GM21390 (cell line): ENCODE measurements at regions not wholly inside any gene's neighbourhood (a gene's known extent, or its start where the extent isn't known, plus 50 kb on each side); places are given as distances from the start of the nearest gene placed in this dataset.

Experiments
- ATAC-seq: cut with Tn5 transposase; IDR thresholded peaks from one replicate; pipeline ENCODE4 v1.9.1; 2021; ENCODE audit not compliant: unreplicated experiment

GRCh38 chr3:148600440-148600839 is 97.3 kb upstream of the AGTR1 start:
- no peak for ATAC-seq

- no peak for ATAC-seq
These were observed 96.6 kb upstream of the AGTR1 start for GRCh38 chr3:148600902-148601765.

GRCh38 chr3:148601766-148602685 is 95.7 kb upstream of the AGTR1 start:
- no peak for ATAC-seq

GRCh38 chr3:148604270-148605085 is 93.2 kb upstream of the AGTR1 start:
- ATAC-seq, result no peak

GRCh38 chr3:148605521-148605920 is 92.2 kb upstream of the AGTR1 start:
- ATAC-seq, result no peak

- ATAC-seq, result no peak
These were observed 90.7 kb upstream of the AGTR1 start for GRCh38 chr3:148606979-148607378.

GRCh38 chr3:148607491-148607890 is 90.2 kb upstream of the AGTR1 start:
- no peak for ATAC-seq

GRCh38 chr3:148612278-148612677 is 85.4 kb upstream of the AGTR1 start:
- ATAC-seq, result no peak

GRCh38 chr3:148615382-148615781 is 82.3 kb upstream of the AGTR1 start:
- no peak for ATAC-seq

GRCh38 chr3:148625095-148625736 is 72.5 kb upstream of the AGTR1 start:
- ATAC-seq, result no peak

GRCh38 chr3:148625991-148626390 is 71.7 kb upstream of the AGTR1 start:
- no peak for ATAC-seq

GRCh38 chr3:148629006-148629405 is 68.7 kb upstream of the AGTR1 start:
- no peak for ATAC-seq

GRCh38 chr3:148631124-148631903 is 66.4 kb upstream of the AGTR1 start:
- no peak for ATAC-seq

GRCh38 chr3:148641722-148642121 is 56.0 kb upstream of the AGTR1 start:
- ATAC-seq, result no peak

GRCh38 chr3:148642214-148642613 is 55.5 kb upstream of the AGTR1 start:
- ATAC-seq, result no peak

- ATAC-seq, result no peak
These were observed 55.1 kb upstream of the AGTR1 start for GRCh38 chr3:148642616-148643015.

- ATAC-seq, result no peak
These were observed 54.3 kb upstream of the AGTR1 start for GRCh38 chr3:148643389-148643840.

- no peak for ATAC-seq
These were observed 51.5 kb upstream of the AGTR1 start for GRCh38 chr3:148646126-148646665.
